ENCODE measurements at regions not wholly inside any gene's neighbourhood (a gene's known extent, or its start where the extent isn't known, plus 50 kb on each side); places are given as distances from the start of the nearest gene placed in this dataset.

DNA sequence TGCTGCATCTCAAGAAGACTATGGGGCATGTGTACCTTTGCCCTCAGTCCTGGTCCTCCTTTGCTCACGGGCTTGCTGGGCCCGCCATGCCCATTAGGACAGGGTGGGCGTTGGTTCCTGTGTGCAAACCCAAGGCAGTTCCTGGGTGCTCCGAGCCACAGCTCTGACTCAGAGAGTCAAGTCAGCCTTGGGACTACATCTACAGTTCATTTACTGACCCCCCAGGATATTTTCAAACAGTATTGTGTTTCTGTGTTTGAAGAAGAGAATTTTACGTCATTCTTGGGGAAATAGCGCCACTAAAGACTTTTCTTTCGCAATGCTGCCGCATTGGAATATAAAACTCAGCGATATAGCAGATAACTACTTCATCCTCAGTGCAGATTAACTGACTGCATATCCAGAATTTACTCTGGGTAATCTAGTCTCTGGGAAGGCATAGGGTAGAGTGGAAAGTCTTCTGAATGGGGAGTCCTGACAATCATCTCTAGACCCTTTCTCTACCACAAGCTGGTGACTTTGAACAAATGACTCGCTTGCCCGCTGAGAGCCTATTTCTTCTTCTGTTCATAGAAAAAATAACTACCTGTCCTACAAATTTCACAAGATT lies 638.9 kb upstream of the FZD8 start:
- no peak for TF ChIP-seq EZH2 (IDR thresholded peaks at IDR 0.05; ENCODE audit: low read length, missing control alignments)
- TF ChIP-seq, protein P1, sequence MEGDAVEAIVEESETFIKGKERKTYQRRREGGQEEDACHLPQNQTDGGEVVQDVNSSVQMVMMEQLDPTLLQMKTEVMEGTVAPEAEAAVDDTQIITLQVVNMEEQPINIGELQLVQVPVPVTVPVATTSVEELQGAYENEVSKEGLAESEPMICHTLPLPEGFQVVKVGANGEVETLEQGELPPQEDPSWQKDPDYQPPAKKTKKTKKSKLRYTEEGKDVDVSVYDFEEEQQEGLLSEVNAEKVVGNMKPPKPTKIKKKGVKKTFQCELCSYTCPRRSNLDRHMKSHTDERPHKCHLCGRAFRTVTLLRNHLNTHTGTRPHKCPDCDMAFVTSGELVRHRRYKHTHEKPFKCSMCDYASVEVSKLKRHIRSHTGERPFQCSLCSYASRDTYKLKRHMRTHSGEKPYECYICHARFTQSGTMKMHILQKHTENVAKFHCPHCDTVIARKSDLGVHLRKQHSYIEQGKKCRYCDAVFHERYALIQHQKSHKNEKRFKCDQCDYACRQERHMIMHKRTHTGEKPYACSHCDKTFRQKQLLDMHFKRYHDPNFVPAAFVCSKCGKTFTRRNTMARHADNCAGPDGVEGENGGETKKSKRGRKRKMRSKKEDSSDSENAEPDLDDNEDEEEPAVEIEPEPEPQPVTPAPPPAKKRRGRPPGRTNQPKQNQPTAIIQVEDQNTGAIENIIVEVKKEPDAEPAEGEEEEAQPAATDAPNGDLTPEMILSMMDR (conservative IDR thresholded peaks at IDR 0.05 in 1 of 2, IDR thresholded peaks at IDR 0.05 in 1 of 2; ENCODE audit: low read depth in 1 of 2, low read length in 2 of 2): no peak
- Histone ChIP-seq H3K27me3 (ENCODE audit: control insufficient read depth, insufficient read depth, low read length) (no peaks in the 10 kb centered on the region), H3K9ac (ENCODE audit: insufficient read depth, low read length) (no peak overlapping the region), H3K27ac (ENCODE audit: insufficient read depth, low read length) (no peak overlapping the region), H3K4me1 (ENCODE audit: control insufficient read depth, extremely low read depth, insufficient read depth, low read length) (no peaks in the 10 kb centered on the region), H4K20me1 (ENCODE audit: control insufficient read depth, extremely low read depth, insufficient read depth, low read length) (no peaks in the 10 kb centered on the region), H2AFZ (ENCODE audit: low read length) (no peak overlapping the region), H3K79me2 (ENCODE audit: control insufficient read depth, insufficient read depth, low read length) (no peaks in the 10 kb centered on the region), H3K36me3 (ENCODE audit: control insufficient read depth, insufficient read depth, low read length) (no peaks in the 10 kb centered on the region), H3K9me3 (ENCODE audit: control insufficient read depth, insufficient read depth, low read depth, low read length) (no peaks in the 10 kb centered on the region), H3K4me2 (ENCODE audit: extremely low read depth, insufficient read depth, low read length) (no peak overlapping the region), H3K4me3 (replicated peaks in 1 of 4; ENCODE audit: control extremely low read depth in 1 of 4, insufficient read depth in 1 of 4, low read depth in 3 of 4, low read length in 4 of 4) (no peak overlapping the region)
- DNase-seq (ENCODE audit: low read depth in 2 of 2): no peak

DNA sequence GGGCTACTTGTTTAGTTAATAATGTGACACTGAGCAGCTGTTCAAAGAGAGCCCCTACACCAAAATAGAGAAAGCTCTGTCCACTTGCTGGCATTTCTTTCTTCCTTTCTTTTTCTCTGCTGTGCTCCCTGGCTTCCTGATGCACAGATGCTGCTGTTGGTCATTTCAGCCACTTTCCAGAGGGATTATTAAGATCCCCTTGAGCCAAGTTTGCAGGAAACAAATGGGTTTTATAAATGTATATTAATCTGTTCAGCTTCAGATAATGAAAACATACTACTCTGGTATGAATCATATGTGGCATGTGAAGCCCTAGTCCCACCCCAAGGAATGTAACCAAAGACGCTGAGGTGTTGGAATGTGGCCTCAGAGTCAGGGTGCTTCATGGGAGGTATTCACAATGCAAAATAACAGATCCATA lies 638.2 kb upstream of the FZD8 start:
- no peaks in the 10 kb centered on the region for H3K4me1 ChIP-seq (ENCODE audit: control insufficient read depth, extremely low read depth, insufficient read depth, low read length)
- peak in 1 of 2 donors; percentile 43 for DNase-seq (ENCODE audit: low read depth in 2 of 2)
- TF ChIP-seq, protein P1 (conservative IDR thresholded peaks at IDR 0.05 in 1 of 2, IDR thresholded peaks at IDR 0.05 in 1 of 2; ENCODE audit: low read depth in 1 of 2, low read length in 2 of 2): no peak
- no peak for TF ChIP-seq EZH2 (IDR thresholded peaks at IDR 0.05; ENCODE audit: low read length, missing control alignments)
- no peaks in the 10 kb centered on the region for H3K79me2 ChIP-seq (ENCODE audit: control insufficient read depth, insufficient read depth, low read length)
- no peaks in the 10 kb centered on the region for H3K9me3 ChIP-seq (ENCODE audit: control insufficient read depth, insufficient read depth, low read depth, low read length)
- H3K4me2 ChIP-seq (ENCODE audit: extremely low read depth, insufficient read depth, low read length): no peak overlapping the region
- H2AFZ ChIP-seq (ENCODE audit: low read length): no peak overlapping the region
- H3K36me3 ChIP-seq (ENCODE audit: control insufficient read depth, insufficient read depth, low read length): no peaks in the 10 kb centered on the region
- no peaks in the 10 kb centered on the region for H3K27me3 ChIP-seq (ENCODE audit: control insufficient read depth, insufficient read depth, low read length)
- no peaks in the 10 kb centered on the region for H4K20me1 ChIP-seq (ENCODE audit: control insufficient read depth, extremely low read depth, insufficient read depth, low read length)
- no peak overlapping the region for H3K27ac ChIP-seq (ENCODE audit: insufficient read depth, low read length)
- no peak overlapping the region for H3K9ac ChIP-seq (ENCODE audit: insufficient read depth, low read length)
- H3K4me3 ChIP-seq (replicated peaks in 1 of 4; ENCODE audit: control extremely low read depth in 1 of 4, insufficient read depth in 1 of 4, low read depth in 3 of 4, low read length in 4 of 4): no peak overlapping the region

DNA sequence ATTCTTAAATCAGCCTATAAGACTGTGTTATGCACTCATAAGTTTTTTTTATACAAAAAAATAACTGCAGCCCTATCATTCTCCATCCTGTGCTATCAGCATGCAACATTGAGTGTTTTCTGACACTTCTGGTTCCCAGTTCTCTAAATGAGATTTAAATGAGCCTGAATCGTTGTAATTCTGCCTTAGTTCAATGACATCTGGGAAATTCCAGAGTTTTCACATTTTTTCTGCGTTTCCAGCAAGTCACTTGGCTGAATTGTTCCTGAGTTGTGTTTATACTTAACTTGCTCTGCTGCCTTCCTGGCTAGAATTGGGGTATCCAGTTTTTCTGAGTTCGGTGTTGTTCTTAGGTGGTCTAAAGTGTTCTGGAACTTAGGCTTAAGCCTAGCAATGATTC lies 636.1 kb upstream of the FZD8 start:
- no peak for DNase-seq (ENCODE audit: low read depth in 2 of 2)
- H3K4me3 ChIP-seq (replicated peaks in 1 of 4; ENCODE audit: control extremely low read depth in 1 of 4, insufficient read depth in 1 of 4, low read depth in 3 of 4, low read length in 4 of 4): no peak overlapping the region
- H3K9ac ChIP-seq (ENCODE audit: insufficient read depth, low read length): no peak overlapping the region
- no peaks in the 10 kb centered on the region for H3K36me3 ChIP-seq (ENCODE audit: control insufficient read depth, insufficient read depth, low read length)
- H4K20me1 ChIP-seq (ENCODE audit: control insufficient read depth, extremely low read depth, insufficient read depth, low read length): no peaks in the 10 kb centered on the region
- H3K4me1 ChIP-seq (ENCODE audit: control insufficient read depth, extremely low read depth, insufficient read depth, low read length): no peaks in the 10 kb centered on the region
- no peak overlapping the region for H3K4me2 ChIP-seq (ENCODE audit: extremely low read depth, insufficient read depth, low read length)
- H3K79me2 ChIP-seq (ENCODE audit: control insufficient read depth, insufficient read depth, low read length): no peaks in the 10 kb centered on the region
- H3K27ac ChIP-seq (ENCODE audit: insufficient read depth, low read length): no peak overlapping the region
- H3K27me3 ChIP-seq (ENCODE audit: control insufficient read depth, insufficient read depth, low read length): no peaks in the 10 kb centered on the region
- no peak overlapping the region for H2AFZ ChIP-seq (ENCODE audit: low read length)
- H3K9me3 ChIP-seq (ENCODE audit: control insufficient read depth, insufficient read depth, low read depth, low read length): no peaks in the 10 kb centered on the region
- TF ChIP-seq, protein P1 (conservative IDR thresholded peaks at IDR 0.05 in 1 of 2, IDR thresholded peaks at IDR 0.05 in 1 of 2; ENCODE audit: low read depth in 1 of 2, low read length in 2 of 2): no peak
- TF ChIP-seq EZH2 (IDR thresholded peaks at IDR 0.05; ENCODE audit: low read length, missing control alignments): no peak

All from fibroblast of lung (primary cell).